Heart left ventricle (tissue), 16 donors: ENCODE measurements at regions not wholly inside any gene's neighbourhood (a gene's known extent, or its start where the extent isn't known, plus 50 kb on each side); places are given as distances from the start of the nearest gene placed in this dataset.

Experiments used
- ATAC-seq, 4 donors: fragments of 200-7000 bp; cut with Tn5 transposase; one replicate each; pipeline ENCODE4 v1.9.1; 2020 to 2022; ENCODE audit warnings: moderate library complexity in 4 of 4, mild to moderate bottlenecking in 3 of 4, moderate number of reproducible peaks in 1 of 4
- DNase-seq, 5 donors: peaks; one replicate each; pipeline ENCODE4 v3.0.0-alpha.2; 2020
- H3K27ac ChIP-seq, 12 donors: fragments of 200-600 bp; sonication (generic) in 4 of 12; one replicate each; pipeline versions ENCODE4 v1.5.0 to v1.8.0; 2016 to 2022; ENCODE audit warnings: mild to moderate bottlenecking in 2 of 12
- H3K27me3 ChIP-seq, 9 donors: fragments of 200-600 bp; sonication (generic) in 2 of 9; one replicate each; pipeline versions ENCODE4 v1.5.1 to v1.8.0; 2016 to 2022; ENCODE audit warnings: mild to moderate bottlenecking in 3 of 9
- H3K36me3 ChIP-seq, 9 donors: fragments of 200-600 bp; sonication (generic) in 2 of 9; one replicate each; pipeline versions ENCODE4 v1.5.0 to v1.8.0; 2018 to 2022; ENCODE audit warnings: mild to moderate bottlenecking in 2 of 9
- H3K4me1 ChIP-seq, 12 donors: fragments of 200-600 bp; sonication (generic) in 4 of 12; one replicate each; pipeline versions ENCODE4 v1.5.0 to v1.8.0; 2016 to 2022; ENCODE audit warnings: mild to moderate bottlenecking in 3 of 12
- H3K4me3 ChIP-seq, 12 donors: fragments of 200-600 bp; sonication (generic) in 4 of 12; one replicate each; pipeline versions ENCODE4 v1.5.0 to v1.8.0; 2017 to 2022; ENCODE audit warnings: mild to moderate bottlenecking in 9 of 12, moderate library complexity in 4 of 12
- H3K9me3 ChIP-seq, 12 donors: fragments of 200-600 bp; sonication (generic) in 4 of 12; one replicate each; pipeline versions ENCODE4 v1.5.0 to v1.8.0; 2016 to 2022; ENCODE audit warnings: mild to moderate bottlenecking in 1 of 12
- POLR2A ChIP-seq, 2 donors: fragments of 450-650 bp; IDR thresholded peaks; one replicate each; pipeline ENCODE4 v1.6.1; 2017; ENCODE audit warnings: antibody characterized with exemption in 2 of 2, mild to moderate bottlenecking in 2 of 2, moderate library complexity in 2 of 2
- WGBS, 4 donors: extraction: QIAGEN DNeasy Blood & Tissue Kit in 2 of 4; methylation state at CpG; one replicate each; pipeline versions ENCODE4 v1.1.5 to v1.1.7; 2013 to 2018; 5-methylcytosine and 5-hydroxymethylcytosine counted together
- intact Hi-C, 10 donors: fragments of 100-400 bp; cut with DNase I; formaldehyde crosslinking; loops; one replicate each; pipeline versions ENCODE4 v1.11.1 to v1.14.2; 2022
- TF ChIP-seq, protein P1 (sequence below), 12 donors: fragments of 200-600 bp; sonication (generic) in 4 of 12; IDR thresholded peaks; one replicate each; pipeline versions ENCODE4 v1.5.0 to v1.8.0; 2018 to 2022; ENCODE audit warnings: antibody characterized with exemption in 12 of 12, mild to moderate bottlenecking in 5 of 12
- donor health status: ischemic (EF 13 %, LVEDD 7.1; RV severe dilation, severe dysfunction).
- donor health status: healthy with polysubstance abuse.
- donor health status: DM: no; HTN: yes; CAD: no.
- donor health status: DM: no; HTN: no; CAD: no.
- donor health status: ischemic (EF 25% LVEDD 6.9; RV normal size, moderate dysfunction).
- donor health status: ischemic (EF 25% LVEDD 5.7; RV mildly dilated, moderate dysfunction).
- donor health status: healthy.
- donor health status: DM: yes; HTN: yes; CAD: no.
- donor health status: ischemic (EF 35%, LVEDD 5.7; RV mildly dilated, moderate dysfunction).
- donor health status: nonischemic (EF 11% LVEDD 7.7; RV severe dilation, severe dysfunction).
- donor health status: DM: yes; HTN: yes; CAD: no.
- donor health status: PGD.
- donor health status: ischemic (EF 29% LVEDD 5.4; RV normal size, mild dysfunction).
- donor health status: nonischemic (EF 23%, LVEDD 6.1; RV moderate dilation, normal function).

DNA sequence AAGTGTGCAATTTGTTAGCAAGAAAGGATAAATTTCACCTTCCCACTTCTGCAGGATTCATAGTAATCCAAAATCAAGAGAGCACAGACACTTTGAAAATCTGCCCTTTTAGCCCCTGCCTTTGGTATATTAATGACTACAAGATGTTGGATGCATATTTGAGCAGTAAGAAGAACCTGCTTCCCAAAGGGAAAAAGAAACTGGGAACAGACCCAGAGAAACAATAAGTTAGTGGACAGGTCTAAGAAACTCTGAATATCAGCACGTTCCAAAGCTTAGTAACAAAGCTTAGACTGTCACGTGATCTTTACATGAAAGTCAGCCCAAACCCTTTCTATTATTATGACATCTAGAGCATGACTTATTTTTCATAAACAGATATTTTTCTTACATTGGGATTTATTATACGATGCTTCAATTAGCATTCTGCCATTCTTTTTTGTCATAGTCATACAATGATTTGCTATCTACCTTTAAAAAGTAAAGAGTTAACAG is 390.9 kb upstream of the ADGRL2 start:
- 58 to 67% (median 59%) methylated on average over 3 of the region's 3 CpGs for WGBS, 4 donors
- intact Hi-C loops, result loop anchor here in 9 of 10 donors (2.0 to 10.0 kb wide), 14 partner anchors 67 to 395 kb away; partner anchors contain the start of gene ADGRL2 (in 4 of the 9)
- peaks cover 0 to 43% (median 15%) of the 10 kb centered on the region in 12 donors for H3K4me1 ChIP-seq
- H3K27me3 ChIP-seq, result no peaks in the 10 kb centered on the region
- no peak for DNase-seq
- no peak overlapping the region for H3K4me3 ChIP-seq
- no peaks in the 10 kb centered on the region for H3K9me3 ChIP-seq
- ATAC-seq, result no peak
- TF ChIP-seq, protein P1, sequence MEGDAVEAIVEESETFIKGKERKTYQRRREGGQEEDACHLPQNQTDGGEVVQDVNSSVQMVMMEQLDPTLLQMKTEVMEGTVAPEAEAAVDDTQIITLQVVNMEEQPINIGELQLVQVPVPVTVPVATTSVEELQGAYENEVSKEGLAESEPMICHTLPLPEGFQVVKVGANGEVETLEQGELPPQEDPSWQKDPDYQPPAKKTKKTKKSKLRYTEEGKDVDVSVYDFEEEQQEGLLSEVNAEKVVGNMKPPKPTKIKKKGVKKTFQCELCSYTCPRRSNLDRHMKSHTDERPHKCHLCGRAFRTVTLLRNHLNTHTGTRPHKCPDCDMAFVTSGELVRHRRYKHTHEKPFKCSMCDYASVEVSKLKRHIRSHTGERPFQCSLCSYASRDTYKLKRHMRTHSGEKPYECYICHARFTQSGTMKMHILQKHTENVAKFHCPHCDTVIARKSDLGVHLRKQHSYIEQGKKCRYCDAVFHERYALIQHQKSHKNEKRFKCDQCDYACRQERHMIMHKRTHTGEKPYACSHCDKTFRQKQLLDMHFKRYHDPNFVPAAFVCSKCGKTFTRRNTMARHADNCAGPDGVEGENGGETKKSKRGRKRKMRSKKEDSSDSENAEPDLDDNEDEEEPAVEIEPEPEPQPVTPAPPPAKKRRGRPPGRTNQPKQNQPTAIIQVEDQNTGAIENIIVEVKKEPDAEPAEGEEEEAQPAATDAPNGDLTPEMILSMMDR (IDR thresholded peaks at IDR 0.05), result no peak
- TF ChIP-seq POLR2A (IDR thresholded peaks at IDR 0.05), result no peak
- H3K36me3 ChIP-seq, result no peaks in the 10 kb centered on the region
- H3K27ac ChIP-seq, result peak overlapping the region in 10 of 12 donors; percentile 58 to 79 (median 66)

DNA sequence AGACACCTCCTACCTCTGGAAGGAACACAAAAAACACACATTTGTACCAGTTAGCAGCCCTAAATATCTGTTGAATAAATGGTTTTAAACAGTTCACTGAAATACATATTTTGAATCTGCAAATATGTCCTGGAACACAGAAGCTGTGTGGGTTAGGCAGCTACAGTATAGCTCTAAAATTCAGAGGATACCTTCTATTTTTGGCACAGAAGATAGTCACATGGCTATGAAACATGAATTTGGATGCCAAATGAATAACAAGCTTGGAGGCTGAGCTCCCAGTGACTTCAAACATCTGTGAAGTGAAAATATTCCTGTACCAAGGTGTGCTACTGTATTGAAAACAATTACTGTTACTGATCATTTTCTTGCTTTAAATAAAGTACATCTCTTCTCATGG is 391.5 kb upstream of the ADGRL2 start:
- TF ChIP-seq, protein P1 (IDR thresholded peaks at IDR 0.05), result no peak
- TF ChIP-seq POLR2A (IDR thresholded peaks at IDR 0.05), result no peak
- intact Hi-C loops, result loop anchor here in 2 of 10 donors (5.0 to 10.0 kb wide), 2 partner anchors 102 to 346 kb away; no protein-coding TSS in a partner anchor
- DNase-seq, result no peak
- H3K36me3 ChIP-seq, result no peaks in the 10 kb centered on the region
- ATAC-seq, result peak; percentile 51 to 56 (median 52)
- peak overlapping the region in 9 of 12 donors; percentile 42 to 79 (median 66) for H3K27ac ChIP-seq
- no peaks in the 10 kb centered on the region for H3K27me3 ChIP-seq
- H3K4me3 ChIP-seq, result no peak overlapping the region
- H3K9me3 ChIP-seq, result no peaks in the 10 kb centered on the region
- peaks cover 0 to 40% (median 13%) of the 10 kb centered on the region in 12 donors for H3K4me1 ChIP-seq

DNA sequence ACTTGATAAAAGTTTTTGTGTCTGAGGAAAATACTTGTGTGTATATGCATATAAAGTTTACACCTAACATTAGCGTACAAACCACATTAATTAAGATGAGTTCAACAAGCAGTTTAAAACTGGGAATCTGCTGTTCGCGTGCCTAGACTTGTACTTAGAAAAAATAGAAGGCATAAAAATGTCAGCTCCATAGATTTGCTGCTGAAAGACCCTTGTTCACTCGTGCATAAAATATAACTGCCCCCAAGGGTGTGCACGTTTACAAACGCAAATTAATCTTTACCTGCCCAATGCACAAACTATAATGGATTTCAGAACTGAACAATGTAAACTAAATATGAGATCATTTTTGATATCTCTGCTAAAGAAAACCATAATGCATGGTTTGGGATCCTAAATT is 392.3 kb upstream of the ADGRL2 start:
- intact Hi-C loops, result loop anchor here in 2 of 10 donors (5.0 to 10.0 kb wide), 2 partner anchors 101 to 346 kb away; no protein-coding TSS in a partner anchor
- Histone ChIP-seq H3K27me3 (no peaks in the 10 kb centered on the region), H3K36me3 (no peaks in the 10 kb centered on the region), H3K9me3 (no peaks in the 10 kb centered on the region), H3K4me3 (no peak overlapping the region), H3K27ac (peak overlapping the region in 3 of 12 donors; percentile 73 to 79 (median 76)), H3K4me1 (peaks cover 0 to 32% (median 10%) of the 10 kb centered on the region in 12 donors)
- TF ChIP-seq POLR2A (IDR thresholded peaks at IDR 0.05), result no peak
- TF ChIP-seq, protein P1 (IDR thresholded peaks at IDR 0.05), result no peak
- no peak for DNase-seq
- 79 to 84% (median 81%) methylated on average over 6 of the region's 6 CpGs for WGBS, 4 donors
- ATAC-seq, result no peak

DNA sequence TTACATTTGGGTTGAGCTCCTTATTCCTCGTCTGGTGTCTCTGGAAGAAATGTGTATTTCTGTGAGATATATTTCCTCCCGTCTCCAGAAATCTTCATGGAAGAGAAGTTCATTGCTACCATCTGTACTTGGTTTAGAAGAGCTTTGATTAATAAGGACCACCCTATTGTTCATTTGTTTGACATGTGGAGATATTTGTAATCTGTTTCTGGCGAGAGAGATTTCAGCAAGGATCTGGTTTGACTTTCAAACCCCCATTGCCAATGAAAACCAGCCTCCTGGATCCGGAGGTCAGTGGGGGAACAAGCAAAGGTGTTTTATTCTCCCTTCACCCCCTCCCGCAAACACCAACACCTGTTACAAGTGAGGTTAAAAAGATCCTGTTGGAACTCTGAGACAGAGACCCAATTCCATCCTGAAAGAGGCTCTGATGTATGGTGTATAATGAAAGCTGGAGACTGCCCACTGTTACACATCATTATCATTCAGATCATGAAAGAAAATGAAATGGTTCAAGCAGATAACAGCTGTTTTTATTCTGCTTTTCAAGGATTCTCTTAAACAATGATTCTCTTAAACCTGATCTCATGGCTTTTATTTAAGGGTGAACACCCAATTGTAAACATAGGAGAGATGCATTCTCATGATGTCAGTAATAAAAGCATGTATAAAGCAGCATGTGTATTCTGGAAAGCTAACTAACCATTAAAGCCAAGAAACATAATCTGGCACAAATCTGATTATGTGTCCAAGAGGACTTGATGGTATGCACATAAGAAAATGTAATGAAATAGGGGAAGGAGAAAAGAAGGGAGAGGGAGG is 393.5 kb upstream of the ADGRL2 start:
- no peak for TF ChIP-seq POLR2A (IDR thresholded peaks at IDR 0.05)
- TF ChIP-seq, protein P1 (IDR thresholded peaks at IDR 0.05), result no peak
- intact Hi-C loops, result loop anchor here in 3 of 10 donors (2.0 to 10.0 kb wide), 3 partner anchors 100 to 348 kb away; no protein-coding TSS in a partner anchor
- Histone ChIP-seq H3K36me3 (no peaks in the 10 kb centered on the region), H3K9me3 (no peaks in the 10 kb centered on the region), H3K4me1 (peaks cover 0 to 30% (median 10%) of the 10 kb centered on the region in 12 donors), H3K27me3 (no peaks in the 10 kb centered on the region), H3K27ac (peak overlapping the region in 2 of 12 donors; percentile 13 to 43), H3K4me3 (no peak overlapping the region)
- DNase-seq (no peak), ATAC-seq (no peak)
- 71 to 86% (median 81%) methylated on average over 5 of the region's 5 CpGs for WGBS, 4 donors
